ENCODE measurements at regions not wholly inside any gene's neighbourhood (a gene's known extent, or its start where the extent isn't known, plus 50 kb on each side); places are given as distances from the start of the nearest gene placed in this dataset.
A peak's percentile ranks its signal among the peaks of the same experiment; 100 is the strongest.
"Not testable (repeated sequence)": the region's sequence is repeated elsewhere in the genome, so short reads cannot be mapped to it uniquely, and the experiment has no call there.

DNA sequence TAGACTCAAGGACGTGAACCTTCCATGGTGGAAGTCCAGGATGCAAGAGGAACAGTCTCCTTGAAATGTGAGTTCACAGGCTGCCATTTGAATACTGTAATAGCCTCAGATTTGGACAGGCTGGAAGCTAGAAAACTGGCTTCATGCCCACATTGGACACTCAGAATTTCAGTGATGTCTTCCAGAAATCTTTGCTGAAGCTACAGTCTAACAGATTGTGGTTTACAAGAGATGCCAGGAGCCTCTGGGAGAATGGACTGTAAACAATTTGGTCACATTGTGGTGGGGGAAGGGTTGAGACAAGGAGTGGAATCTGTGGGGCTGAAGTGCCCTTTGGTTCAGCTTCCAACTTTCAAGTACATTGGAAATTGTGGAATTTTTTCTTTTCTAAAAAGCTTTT lies 252.0 kb upstream of the PROK2 start:
- no peak for FAIRE-seq
- no peak for DNase-seq (ENCODE audit: insufficient read length, low spot score)

DNA sequence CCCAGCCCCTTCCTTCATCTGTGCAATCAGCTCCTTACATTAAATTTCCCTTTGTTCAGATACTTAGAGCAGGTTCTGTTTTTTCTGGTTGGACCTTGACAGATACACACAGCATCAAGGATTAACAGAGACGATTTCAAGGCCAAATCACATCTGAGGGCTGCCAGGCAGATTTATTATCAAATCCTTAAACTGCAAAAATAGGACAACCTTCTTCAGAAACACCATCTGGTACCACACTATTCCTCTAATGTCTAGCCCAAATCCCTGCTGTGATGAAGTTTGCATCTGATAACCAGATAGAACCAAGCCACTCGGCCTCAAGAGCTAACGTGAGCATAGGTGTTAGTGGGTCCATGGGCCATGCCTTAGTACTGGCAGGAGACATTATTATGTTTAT lies 250.7 kb upstream of the PROK2 start:
- TF ChIP-seq SPI1 (IDR thresholded peaks at IDR 0.05; ENCODE audit: low read depth, low read length), result no peak
- no peak for TF ChIP-seq POLR2A (IDR thresholded peaks at IDR 0.05; ENCODE audit: low read depth, low read length)
- no peak for TF ChIP-seq TAF1 (IDR thresholded peaks at IDR 0.05; ENCODE audit: low read depth, low read length)
- TF ChIP-seq POLR2AphosphoS5 (IDR thresholded peaks at IDR 0.05; ENCODE audit: low read depth, low read length), result no peak
- TF ChIP-seq POU2F2 (IDR thresholded peaks at IDR 0.05; ENCODE audit: low read depth, low read length), result no peak
- TF ChIP-seq PAX5 (IDR thresholded peaks at IDR 0.05; ENCODE audit: insufficient read depth, low read length, severe bottlenecking), result no peak
- FAIRE-seq (no peak), DNase-seq (ENCODE audit: insufficient read length, low spot score) (no peak)

More for the DNA sequence above, 252.0 kb upstream of the PROK2 start:
- TF ChIP-seq POLR2AphosphoS5 (IDR thresholded peaks at IDR 0.05; ENCODE audit: low read depth, low read length) (no peak), SPI1 (IDR thresholded peaks at IDR 0.05; ENCODE audit: low read depth, low read length) (no peak), POLR2A (IDR thresholded peaks at IDR 0.05; ENCODE audit: low read depth, low read length) (no peak), PAX5 (IDR thresholded peaks at IDR 0.05; ENCODE audit: insufficient read depth, low read length, severe bottlenecking) (no peak), TAF1 (IDR thresholded peaks at IDR 0.05; ENCODE audit: low read depth, low read length) (no peak), POU2F2 (IDR thresholded peaks at IDR 0.05; ENCODE audit: low read depth, low read length) (no peak)

DNA sequence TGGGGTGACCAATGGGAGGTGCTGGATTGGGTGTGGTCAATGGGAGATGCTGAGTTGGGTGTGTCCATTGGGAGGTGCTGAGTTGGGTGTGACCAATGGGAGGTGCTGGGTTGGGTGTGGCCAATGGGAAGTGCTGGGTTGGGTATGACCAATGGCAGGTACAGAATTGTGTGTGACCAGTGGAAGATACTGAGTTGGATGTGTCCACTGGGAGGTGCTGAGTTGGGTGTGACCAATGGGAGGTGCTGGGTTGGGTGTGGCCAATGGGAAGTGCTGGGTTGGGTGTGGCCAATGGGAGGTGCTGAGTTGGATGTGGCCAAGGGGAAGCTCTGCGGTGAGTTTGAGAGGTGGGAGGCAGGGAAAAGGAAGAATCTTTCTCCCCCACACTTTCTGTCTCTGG lies 250.0 kb upstream of the PROK2 start:
- DNase-seq (ENCODE audit: insufficient read length, low spot score) (no peak), FAIRE-seq (peak; percentile 80)

DNA sequence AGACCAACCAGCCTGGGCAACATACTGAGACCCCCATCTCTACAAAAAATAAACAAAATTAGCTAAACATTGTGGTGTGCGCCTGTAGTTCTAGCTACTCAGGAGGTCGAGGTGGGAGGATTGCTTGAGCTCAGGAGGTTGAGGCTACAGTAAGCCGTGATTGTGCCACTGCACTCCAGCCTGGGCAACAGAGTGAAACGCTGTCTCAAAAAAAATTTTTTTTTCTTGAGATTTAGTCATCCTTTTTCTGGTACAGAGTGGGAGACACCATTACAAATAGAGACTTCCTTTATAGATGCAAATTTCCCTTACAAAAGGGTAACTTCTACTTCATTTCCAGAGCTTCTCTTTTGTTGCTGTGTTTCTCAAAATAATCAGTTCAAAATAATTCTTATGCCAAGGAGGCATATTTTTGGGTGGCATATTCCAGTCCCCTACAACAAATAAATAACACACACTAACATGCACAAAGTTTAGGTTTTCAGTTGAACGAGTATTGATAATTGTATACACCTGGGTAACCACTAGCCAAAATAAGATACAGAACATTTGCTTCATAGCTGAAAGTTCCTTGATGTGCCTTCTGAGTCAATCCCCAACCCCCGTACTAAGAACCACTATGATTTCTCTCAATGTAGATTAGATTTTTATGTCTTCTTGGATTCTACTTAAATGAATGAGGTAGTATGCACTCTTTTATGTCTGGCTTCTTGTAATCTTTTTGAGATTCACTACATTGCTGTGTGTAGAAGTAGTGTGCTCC lies 248.9 kb upstream of the PROK2 start:
- TF ChIP-seq POLR2AphosphoS5 (IDR thresholded peaks at IDR 0.05; ENCODE audit: low read depth, low read length), result no peak
- no peak for TF ChIP-seq TAF1 (IDR thresholded peaks at IDR 0.05; ENCODE audit: low read depth, low read length)
- TF ChIP-seq PAX5 (IDR thresholded peaks at IDR 0.05; ENCODE audit: insufficient read depth, low read length, severe bottlenecking), result no peak
- TF ChIP-seq POLR2A (IDR thresholded peaks at IDR 0.05; ENCODE audit: low read depth, low read length), result no peak
- no peak for TF ChIP-seq POU2F2 (IDR thresholded peaks at IDR 0.05; ENCODE audit: low read depth, low read length)
- TF ChIP-seq SPI1 (IDR thresholded peaks at IDR 0.05; ENCODE audit: low read depth, low read length), result no peak
- FAIRE-seq (peak; percentile 57), DNase-seq (ENCODE audit: insufficient read length, low spot score) (no peak)

More for the DNA sequence above, 250.0 kb upstream of the PROK2 start:
- TF ChIP-seq POU2F2 (IDR thresholded peaks at IDR 0.05; ENCODE audit: low read depth, low read length), result no peak

DNA sequence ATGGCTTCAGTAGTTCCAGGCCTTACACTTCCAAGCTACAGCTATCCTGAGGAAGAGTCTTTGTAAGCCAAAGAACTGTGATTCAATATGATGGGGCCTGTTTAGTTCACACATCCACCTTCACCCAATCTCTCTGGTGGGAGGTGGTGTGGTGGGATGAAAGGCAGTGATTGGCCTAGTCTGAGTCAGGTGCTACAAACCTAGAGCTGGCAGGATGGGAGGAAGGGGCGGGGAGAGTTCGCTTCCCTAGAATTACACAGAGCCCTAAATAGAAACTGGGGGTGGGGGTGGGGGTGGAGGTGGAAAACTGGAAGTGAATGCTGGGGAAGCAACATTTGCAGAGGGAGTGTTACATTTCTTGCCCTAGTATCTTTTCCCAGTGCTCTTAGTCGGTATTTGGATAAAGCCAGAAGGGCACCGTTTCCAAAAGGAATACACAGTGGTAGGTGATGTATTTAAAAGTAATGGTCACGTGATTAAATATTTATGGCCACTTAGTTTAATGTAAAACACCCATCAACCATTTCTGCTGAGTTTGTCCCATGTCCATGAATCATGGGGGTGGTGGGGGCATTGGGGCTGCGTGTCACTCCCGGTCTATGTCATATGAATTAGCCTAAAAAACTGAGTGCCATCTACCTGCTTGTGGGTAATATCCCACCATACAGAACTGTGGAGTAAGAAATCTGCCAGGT lies 247.6 kb upstream of the PROK2 start:
- peak; percentile 13 for FAIRE-seq

DNA sequence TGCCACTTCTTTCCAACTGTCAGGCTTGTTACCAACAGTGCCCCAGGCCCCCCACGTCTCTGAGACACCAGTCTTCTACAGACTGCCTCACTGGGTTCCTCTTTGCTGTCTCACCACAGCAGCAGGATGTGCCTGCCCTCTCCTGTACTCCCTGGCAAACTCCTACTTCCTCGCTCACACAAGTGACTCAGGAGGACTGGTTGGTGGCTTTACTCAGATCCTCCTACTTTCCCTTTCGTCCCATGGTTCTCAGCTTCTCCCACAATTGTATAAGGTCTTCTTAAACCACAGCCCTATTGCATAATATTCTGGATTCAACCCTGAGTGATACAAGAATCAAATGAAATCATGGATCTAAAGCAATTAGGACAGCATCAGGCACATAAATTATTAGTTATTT lies 246.6 kb upstream of the PROK2 start:
- TF ChIP-seq POLR2AphosphoS5 (IDR thresholded peaks at IDR 0.05; ENCODE audit: low read depth, low read length), result no peak
- TF ChIP-seq SPI1 (IDR thresholded peaks at IDR 0.05; ENCODE audit: low read depth, low read length), result peak; percentile 48; the same call in 1 of the 2 replicates
- FAIRE-seq, result peak; percentile 82
- DNase-seq (ENCODE audit: insufficient read length, low spot score), result no peak

More for the DNA sequence above, 247.6 kb upstream of the PROK2 start:
- DNase-seq (ENCODE audit: insufficient read length, low spot score), result no peak
- TF ChIP-seq POLR2AphosphoS5 (IDR thresholded peaks at IDR 0.05; ENCODE audit: low read depth, low read length), result no peak

DNA sequence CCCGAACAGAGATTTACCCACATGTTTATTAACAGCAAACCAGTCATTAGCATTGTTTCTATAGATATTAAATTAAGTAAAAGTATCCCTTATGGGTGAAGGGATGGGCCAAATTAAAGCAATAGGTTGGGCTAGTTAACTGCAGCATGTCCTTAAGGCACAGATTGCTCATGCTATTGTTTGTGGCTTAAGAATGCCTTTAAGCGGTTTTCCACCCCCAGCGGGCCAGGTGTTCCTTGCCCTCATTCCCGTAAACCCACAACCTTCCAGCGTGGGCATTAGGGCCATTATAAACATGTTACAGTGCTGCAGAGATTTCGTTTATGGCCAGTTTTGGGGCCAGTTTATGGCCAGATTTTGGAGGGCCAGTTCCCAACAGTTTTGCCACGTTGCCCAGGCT lies 245.3 kb upstream of the PROK2 start:
- not testable (repeated sequence) for DNase-seq (ENCODE audit: insufficient read length, low spot score); FAIRE-seq

DNA sequence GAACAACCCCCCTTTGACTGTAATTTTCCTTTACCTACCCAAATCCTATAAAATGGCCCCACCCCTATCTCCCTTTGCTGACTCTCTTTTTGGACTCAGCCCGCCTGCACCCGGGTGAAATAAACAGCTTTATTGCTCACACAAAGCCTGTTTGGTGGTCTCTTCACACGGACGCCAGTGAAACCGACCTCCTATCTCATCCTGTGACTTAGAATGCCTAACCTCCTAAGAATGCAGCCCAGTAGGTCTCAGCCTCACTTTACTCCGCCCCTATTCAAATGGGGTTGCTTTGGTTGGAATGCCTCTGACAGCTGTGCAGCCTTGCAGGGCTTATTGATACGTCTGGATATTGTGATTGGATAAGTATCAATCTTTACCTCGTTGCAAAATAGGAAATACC lies 243.8 kb upstream of the PROK2 start:
- not testable (repeated sequence) for DNase-seq (ENCODE audit: insufficient read length, low spot score); FAIRE-seq

DNA sequence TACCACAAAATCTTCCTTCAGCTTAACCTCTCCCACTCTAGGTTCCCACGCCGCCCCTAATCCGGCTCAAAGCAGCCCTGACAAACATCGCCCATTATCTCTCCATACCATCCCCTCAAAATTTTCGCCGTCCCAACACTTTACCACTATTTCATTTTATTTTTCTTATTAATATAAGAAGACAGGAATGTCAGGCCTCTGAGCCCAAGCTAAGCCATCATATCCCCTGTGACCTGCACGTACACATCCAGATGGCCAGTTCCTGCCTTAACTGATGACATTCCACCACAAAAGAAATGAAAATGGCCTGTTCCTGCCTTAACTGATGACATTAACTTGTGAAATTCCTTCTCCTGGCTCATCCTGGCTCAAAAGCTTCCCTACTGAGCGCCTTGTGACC lies 243.4 kb upstream of the PROK2 start:
- not testable (repeated sequence) for FAIRE-seq; DNase-seq (ENCODE audit: insufficient read length, low spot score)

DNA sequence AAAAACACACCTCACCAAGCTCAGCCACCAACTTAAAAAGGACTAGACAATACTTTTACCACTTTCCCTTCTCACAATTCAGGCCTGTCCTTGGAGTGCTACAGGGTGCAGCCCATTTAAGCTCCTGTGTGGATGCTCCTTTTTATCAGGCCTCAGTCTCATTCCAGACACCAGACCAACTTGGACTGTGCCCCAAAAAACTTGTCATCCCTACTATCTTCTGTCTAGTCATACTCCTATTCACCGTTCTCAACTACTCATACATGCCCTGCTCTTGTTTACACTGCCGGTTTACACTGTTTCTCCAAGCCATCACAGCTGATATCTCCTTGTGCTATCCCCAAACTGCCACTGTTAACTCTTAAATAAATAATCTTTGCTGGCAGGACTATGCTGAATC lies 242.8 kb upstream of the PROK2 start:
- not testable (repeated sequence) for DNase-seq (ENCODE audit: insufficient read length, low spot score); FAIRE-seq

DNA sequence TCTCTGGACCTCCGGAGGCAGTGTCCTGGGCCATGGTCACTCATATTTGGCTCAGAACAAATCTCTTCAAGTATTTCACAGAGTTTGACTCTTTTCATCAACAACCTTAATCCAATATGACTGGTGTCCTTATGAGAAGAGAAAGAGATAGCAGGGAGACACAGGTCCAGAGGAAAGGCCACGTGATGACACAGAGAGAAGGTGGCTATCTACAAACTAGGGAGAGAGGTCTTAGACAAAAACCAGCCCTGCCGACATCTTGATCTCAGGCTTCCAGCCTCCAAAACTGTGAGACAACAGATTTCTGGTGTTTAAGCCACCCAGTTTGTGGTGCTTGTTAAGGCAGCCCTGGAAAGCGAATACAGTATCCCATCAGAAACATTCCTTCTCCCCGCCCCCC lies 237.1 kb upstream of the PROK2 start:
- no peak for TF ChIP-seq PAX5 (IDR thresholded peaks at IDR 0.05; ENCODE audit: insufficient read depth, low read length, severe bottlenecking)
- TF ChIP-seq POLR2A (IDR thresholded peaks at IDR 0.05; ENCODE audit: low read depth, low read length), result no peak
- no peak for TF ChIP-seq POLR2AphosphoS5 (IDR thresholded peaks at IDR 0.05; ENCODE audit: low read depth, low read length)
- no peak for TF ChIP-seq TAF1 (IDR thresholded peaks at IDR 0.05; ENCODE audit: low read depth, low read length)
- TF ChIP-seq SPI1 (IDR thresholded peaks at IDR 0.05; ENCODE audit: low read depth, low read length), result no peak
- no peak for TF ChIP-seq POU2F2 (IDR thresholded peaks at IDR 0.05; ENCODE audit: low read depth, low read length)
- FAIRE-seq, result no peak
- DNase-seq (ENCODE audit: insufficient read length, low spot score), result no peak

Data from GM12891 (cell line).